ENCODE measurements at regions not wholly inside any gene's neighbourhood (a gene's known extent, or its start where the extent isn't known, plus 50 kb on each side); places are given as distances from the start of the nearest gene placed in this dataset.

DNA sequence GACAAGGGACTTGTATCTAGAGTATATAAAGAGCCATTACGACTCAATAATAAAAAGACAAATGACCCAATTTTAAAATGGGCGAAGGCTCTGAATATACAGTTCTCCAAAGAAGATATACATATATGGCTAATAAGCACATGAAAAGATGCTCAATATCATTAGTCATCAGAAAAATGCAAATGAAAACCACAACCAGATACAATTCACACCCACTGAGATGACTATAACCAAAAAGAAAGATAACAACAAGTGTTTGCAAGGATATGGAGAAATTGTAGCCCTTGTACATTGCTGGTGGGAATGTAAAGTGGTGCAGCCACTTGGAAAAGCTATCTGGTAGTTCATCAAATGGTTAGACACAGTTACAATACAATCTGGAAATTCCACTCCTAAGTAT lies 96.3 kb downstream of the TRIM29 start:
- no CpG with 5 or more reads among the region's 2 CpGs for WGBS, 2 experiments (ENCODE audit: extremely low coverage in 2 of 2, insufficient read length in 1 of 2)
- intact Hi-C loops (cut with micrococcal nuclease) (no loop called here), dilution Hi-C loops (cut with HindIII; ENCODE audit: low sequenced_read_pairs, unreplicated experiment) (no loop called here), in situ Hi-C loops (cut with MboI; ENCODE audit: low sequenced_read_pairs) (no loop called here)
- Histone ChIP-seq H4K20me1 (ENCODE audit: insufficient read depth, low read length) (no peaks in the 10 kb centered on the region), H2AFZ (replicated peaks; ENCODE audit: low read length, poor library complexity) (no peak overlapping the region), H4K91ac (ENCODE audit: insufficient read depth, low read depth, low read length) (no peak overlapping the region), H3K27ac (ENCODE audit: insufficient read depth, low read length) (no peak overlapping the region), H3K4ac (ENCODE audit: low read depth, low read length) (no peak overlapping the region), H2BK20ac (ENCODE audit: low read depth, low read length) (no peak overlapping the region), H3K4me3 (ENCODE audit: insufficient read depth, low read depth, low read length) (no peak overlapping the region), H2AK5ac (ENCODE audit: low read depth, low read length) (no peak overlapping the region), H3K4me2 (ENCODE audit: low read depth, low read length) (no peak overlapping the region), H3K56ac (ENCODE audit: extremely low read depth, insufficient read depth, low read length) (no peak overlapping the region), H3K18ac (ENCODE audit: low read depth, low read length) (no peak overlapping the region), H3K9me3 (ENCODE audit: control insufficient read depth, insufficient read depth, low read length) (no peaks in the 10 kb centered on the region), H4K5ac (ENCODE audit: low read depth, low read length) (no peak overlapping the region), H4K8ac (ENCODE audit: low read depth in 2 of 2, low read length in 2 of 2) (no peak overlapping the region), H2BK15ac (ENCODE audit: low read depth, low read length) (no peak overlapping the region), H3K9ac (ENCODE audit: low read depth, low read length) (no peak overlapping the region), H3K23ac (ENCODE audit: low read depth, low read length) (no peak overlapping the region), H3K14ac (replicated peaks; ENCODE audit: low read depth, low read length) (no peak overlapping the region), H3K79me1 (ENCODE audit: low read depth in 1 of 2, low read length in 2 of 2) (no peaks in the 10 kb centered on the region), H3K4me1 (ENCODE audit: control insufficient read depth, insufficient read depth, low read length) (no peaks in the 10 kb centered on the region), H2AK9ac (replicated peaks; ENCODE audit: low read depth, low read length, poor library complexity) (no peak overlapping the region), H3K9me1 (ENCODE audit: insufficient read depth, low read length) (no peaks in the 10 kb centered on the region), H3K36me3 (ENCODE audit: control insufficient read depth, insufficient read depth, low read length) (no peaks in the 10 kb centered on the region), H2BK5ac (ENCODE audit: low read depth, low read length, poor library complexity, severe bottlenecking) (no peak overlapping the region), H2BK120ac (ENCODE audit: low read depth, low read length) (no peak overlapping the region), H3K27me3 (ENCODE audit: control insufficient read depth, insufficient read depth, low read length) (peaks cover 2% of the 10 kb centered on the region; the same call in 1 of the 2 replicates)
- CTCF ChIA-PET, result no interaction called here
- BruUV-seq (replicated peaks), result no TSS peak
- no peak for DNase-seq
- TF ChIP-seq RCOR1 (IDR thresholded peaks at IDR 0.05; ENCODE audit: insufficient replicate concordance, low read length), result no peak
- no peak for TF ChIP-seq MXI1 (IDR thresholded peaks at IDR 0.05; ENCODE audit: borderline replicate concordance, low read depth, low read length)
- no peak for TF ChIP-seq SMC3 (IDR thresholded peaks at IDR 0.05; ENCODE audit: low read depth, low read length)
- no peak for TF ChIP-seq RAD21 (IDR thresholded peaks at IDR 0.05; ENCODE audit: low read length)
- no peak for TF ChIP-seq BHLHE40 (IDR thresholded peaks at IDR 0.05; ENCODE audit: low read depth, low read length)
- TF ChIP-seq CEBPB (IDR thresholded peaks at IDR 0.05; ENCODE audit: low read depth, low read length), result no peak
- TF ChIP-seq, protein P1, sequence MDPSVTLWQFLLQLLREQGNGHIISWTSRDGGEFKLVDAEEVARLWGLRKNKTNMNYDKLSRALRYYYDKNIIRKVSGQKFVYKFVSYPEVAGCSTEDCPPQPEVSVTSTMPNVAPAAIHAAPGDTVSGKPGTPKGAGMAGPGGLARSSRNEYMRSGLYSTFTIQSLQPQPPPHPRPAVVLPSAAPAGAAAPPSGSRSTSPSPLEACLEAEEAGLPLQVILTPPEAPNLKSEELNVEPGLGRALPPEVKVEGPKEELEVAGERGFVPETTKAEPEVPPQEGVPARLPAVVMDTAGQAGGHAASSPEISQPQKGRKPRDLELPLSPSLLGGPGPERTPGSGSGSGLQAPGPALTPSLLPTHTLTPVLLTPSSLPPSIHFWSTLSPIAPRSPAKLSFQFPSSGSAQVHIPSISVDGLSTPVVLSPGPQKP (IDR thresholded peaks at IDR 0.05; ENCODE audit: borderline replicate concordance, low read depth, low read length), result no peak
- POLR2A ChIA-PET (ENCODE audit: unreplicated experiment), result no interaction called here
- ATAC-seq (ENCODE audit: low read depth), result no peak

Measured in IMR-90 (cell line).